IMR-90 (cell line): ENCODE measurements at regions not wholly inside any gene's neighbourhood (a gene's known extent, or its start where the extent isn't known, plus 50 kb on each side); places are given as distances from the start of the nearest gene placed in this dataset.

ENCODE experiments used
- ATAC-seq: fragments of 200-7000 bp; cut with Tn5 transposase; 2 replicates; pipeline ENCODE4 v1.9.1; 2020; ENCODE audit warnings: low read depth, mild to moderate bottlenecking, moderate library complexity
- BruUV-seq: library from RNA; stranded (reverse); fragments of 400-500 nt; replicated peaks from 2 replicates; lab custom pipeline; 2021; lab: Mats Ljungman, UMichigan
- CTCF ChIA-PET: fragments of 300-600 bp; formaldehyde crosslinking; extraction: SDS; loops from one replicate; lab custom pipeline; 2021; ENCODE audit warnings: antibody characterized with exemption; lab: Yijun Ruan, JAX
- POLR2A ChIA-PET: fragments of 300-600 bp; sonication (Branson Sonifier 250); formaldehyde crosslinking; loops from one replicate; lab custom pipeline; 2022; ENCODE audit warnings: antibody characterized with exemption; ENCODE audit not compliant: unreplicated experiment; lab: Charles Lee
- DNase-seq: peaks from one replicate; pipeline ENCODE4 v3.0.0; 2013
- H2AFZ ChIP-seq: replicated peaks from 2 replicates; pipeline ENCODE3; 2013; ENCODE audit warnings: low read length, mild to moderate bottlenecking; ENCODE audit not compliant: poor library complexity
- H2AK5ac ChIP-seq: 2 replicates; pipeline ENCODE4 v1.6.1; 2013; ENCODE audit warnings: low read depth, low read length, inconsistent platforms
- H2AK9ac ChIP-seq: replicated peaks from 2 replicates; pipeline ENCODE3; 2013; ENCODE audit warnings: mild to moderate bottlenecking, low read depth, low read length, moderate library complexity; ENCODE audit not compliant: poor library complexity
- H2BK120ac ChIP-seq: 2 replicates; pipeline ENCODE4 v1.6.1; 2013; ENCODE audit warnings: low read depth, low read length, inconsistent platforms
- H2BK15ac ChIP-seq: 3 replicates; pipeline ENCODE4 v1.6.1; 2013; ENCODE audit warnings: low read depth, low read length, inconsistent platforms
- H2BK20ac ChIP-seq: 2 replicates; pipeline ENCODE4 v1.6.1; 2013; ENCODE audit warnings: low read depth, mild to moderate bottlenecking, inconsistent platforms, low read length, moderate library complexity
- H2BK5ac ChIP-seq: 2 replicates; pipeline ENCODE4 v1.6.1; 2013; ENCODE audit warnings: mild to moderate bottlenecking, low read depth, low read length, inconsistent platforms; ENCODE audit not compliant: poor library complexity, severe bottlenecking
- H3K14ac ChIP-seq: replicated peaks from 2 replicates; pipeline ENCODE4 v1.6.1; 2013; ENCODE audit warnings: low read depth, low read length, inconsistent platforms
- H3K18ac ChIP-seq: 2 replicates; pipeline ENCODE4 v1.6.1; 2013; ENCODE audit warnings: low read depth, low read length, control low read depth
- H3K23ac ChIP-seq: 2 replicates; pipeline ENCODE4 v1.6.1; 2013; ENCODE audit warnings: low read depth, low read length, inconsistent platforms
- H3K27ac ChIP-seq: 2 replicates; pipeline ENCODE4 v1.5.1; 2013; ENCODE audit warnings: mild to moderate bottlenecking, control low read depth, low read length; ENCODE audit not compliant: insufficient read depth
- H3K27me3 ChIP-seq: 2 replicates; pipeline ENCODE4 v1.6.1; 2013; ENCODE audit warnings: low read length; ENCODE audit not compliant: control insufficient read depth, insufficient read depth
- H3K36me3 ChIP-seq: 2 replicates; pipeline ENCODE4 v1.6.1; 2013; ENCODE audit warnings: low read length, mixed read lengths; ENCODE audit not compliant: control insufficient read depth, insufficient read depth
- H3K4ac ChIP-seq: 2 replicates; pipeline ENCODE4 v1.6.1; 2013; ENCODE audit warnings: low read depth, low read length, inconsistent platforms
- H3K4me1 ChIP-seq: 2 replicates; pipeline ENCODE4 v1.6.1; 2013; ENCODE audit warnings: low read length, mixed read lengths; ENCODE audit not compliant: control insufficient read depth, insufficient read depth
- H3K4me2 ChIP-seq: 2 replicates; pipeline ENCODE4 v1.6.1; 2013; ENCODE audit warnings: low read depth, mild to moderate bottlenecking, control low read depth, low read length, moderate library complexity
- H3K4me3 ChIP-seq: 2 replicates; pipeline ENCODE4 v1.5.1; 2013; ENCODE audit warnings: low read depth, mild to moderate bottlenecking, control low read depth, low read length, moderate library complexity; ENCODE audit not compliant: insufficient read depth
- H3K56ac ChIP-seq: 2 replicates; pipeline ENCODE4 v1.6.1; 2013; ENCODE audit warnings: low read length, inconsistent platforms; ENCODE audit not compliant: insufficient read depth; ENCODE audit errors: extremely low read depth
- H3K79me1 ChIP-seq, 2 experiments: 2 replicates each; pipeline ENCODE4 v1.6.1; 2013; ENCODE audit warnings: low read length in 2 of 2, inconsistent platforms in 1 of 2, low read depth in 1 of 2
- H3K9ac ChIP-seq: 2 replicates; pipeline ENCODE4 v1.6.1; 2013; ENCODE audit warnings: low read depth, low read length, control low read depth
- H3K9me1 ChIP-seq: 2 replicates; pipeline ENCODE4 v1.6.1; 2013; ENCODE audit warnings: low read length, inconsistent platforms; ENCODE audit not compliant: insufficient read depth
- H3K9me3 ChIP-seq: 2 replicates; pipeline ENCODE4 v1.6.1; 2013; ENCODE audit warnings: low read length; ENCODE audit not compliant: control insufficient read depth, insufficient read depth
- H4K20me1 ChIP-seq: 2 replicates; pipeline ENCODE4 v1.6.1; 2013; ENCODE audit warnings: low read length, inconsistent platforms; ENCODE audit not compliant: insufficient read depth
- H4K5ac ChIP-seq: 2 replicates; pipeline ENCODE4 v1.6.1; 2013; ENCODE audit warnings: mild to moderate bottlenecking, low read depth, low read length, control low read depth
- H4K8ac ChIP-seq, 2 experiments: 2 replicates each; pipeline ENCODE4 v1.6.1; 2013; ENCODE audit warnings: low read depth in 2 of 2, low read length in 2 of 2, control low read depth in 1 of 2, inconsistent platforms in 1 of 2
- H4K91ac ChIP-seq: 2 replicates; pipeline ENCODE4 v1.6.1; 2013; ENCODE audit warnings: low read depth, low read length, inconsistent platforms; ENCODE audit not compliant: insufficient read depth
- FOS ChIP-seq: fragments of 150-350 bp; IDR thresholded peaks from 2 replicates; pipeline ENCODE4 v1.6.1; 2016; ENCODE audit warnings: low read depth, low read length
- RAD21 ChIP-seq: IDR thresholded peaks from 2 replicates; pipeline ENCODE4 v1.6.1; 2012; ENCODE audit warnings: low read length, improper control_type of control experiment
- SMC3 ChIP-seq: fragments of 150-350 bp; IDR thresholded peaks from 2 replicates; pipeline ENCODE4 v1.6.1; 2016; ENCODE audit warnings: low read depth, mild to moderate bottlenecking, antibody characterized with exemption, low read length, moderate library complexity
- WGBS, 2 experiments: methylation state at CpG; one replicate each; pipeline versions ENCODE4 v1.1.5 to v1.1.7; 2013; ENCODE audit warnings: missing lambda C conversion rate in 2 of 2; ENCODE audit not compliant: insufficient read length in 1 of 2; ENCODE audit errors: extremely low coverage in 2 of 2; 5-methylcytosine and 5-hydroxymethylcytosine counted together
- dilution Hi-C: fragments of 300-500 bp; cut with HindIII; formaldehyde crosslinking; loops from one replicate; pipeline ENCODE4 v1.14.3; 2018; ENCODE audit warnings: low sequenced_read_pairs; ENCODE audit not compliant: unreplicated experiment
- in situ Hi-C: fragments of 300-500 bp; cut with MboI; formaldehyde crosslinking; loops from 3 replicates; pipeline ENCODE4 v1.14.3; 2019; ENCODE audit warnings: low sequenced_read_pairs, inconsistent platforms, mixed read lengths
- intact Hi-C: fragments of 100-400 bp; cut with micrococcal nuclease; formaldehyde crosslinking; loops from 2 replicates; pipeline ENCODE4 v1.10.0; 2022

GRCh38 chr13:40475617-40476016 is 190.8 kb downstream of the FOXO1 start:
- no peak overlapping the region for H2BK120ac ChIP-seq
- no peak overlapping the region for H4K5ac ChIP-seq
- H2AFZ ChIP-seq, result no peak overlapping the region
- H3K4ac ChIP-seq, result no peak overlapping the region
- H3K9me3 ChIP-seq, result no peaks in the 10 kb centered on the region
- BruUV-seq, result no TSS peak
- H2AK9ac ChIP-seq, result no peak overlapping the region
- H3K4me3 ChIP-seq, result no peak overlapping the region
- H4K8ac ChIP-seq, result no peak overlapping the region
- no peaks in the 10 kb centered on the region for H4K20me1 ChIP-seq
- H2BK5ac ChIP-seq, result no peak overlapping the region
- no peak overlapping the region for H3K27ac ChIP-seq
- H3K14ac ChIP-seq, result no peak overlapping the region
- no peak overlapping the region for H3K18ac ChIP-seq
- ChIA-PET CTCF (no interaction called here), POLR2A (no interaction called here)
- H3K9me1 ChIP-seq, result no peaks in the 10 kb centered on the region
- ATAC-seq (no peak), DNase-seq (no peak)
- intact Hi-C loops (no loop called here), in situ Hi-C loops (no loop called here), dilution Hi-C loops (no loop called here)
- no peak overlapping the region for H3K23ac ChIP-seq
- no peaks in the 10 kb centered on the region for H3K4me1 ChIP-seq
- H3K79me1 ChIP-seq, result no peaks in the 10 kb centered on the region
- 56% methylated on average over 3 of the region's 3 CpGs; no CpG with 5 or more reads in 1 of the 2 experiments for WGBS, 2 experiments
- H2BK20ac ChIP-seq, result no peak overlapping the region
- no peak overlapping the region for H3K4me2 ChIP-seq
- H3K9ac ChIP-seq, result no peak overlapping the region
- no peak overlapping the region for H3K56ac ChIP-seq
- H2BK15ac ChIP-seq, result no peak overlapping the region
- no peak for TF ChIP-seq SMC3
- TF ChIP-seq FOS, result no peak
- TF ChIP-seq RAD21, result no peak
- no peak overlapping the region for H2AK5ac ChIP-seq
- H3K36me3 ChIP-seq, result no peaks in the 10 kb centered on the region
- H3K27me3 ChIP-seq, result peaks cover 2% of the 10 kb centered on the region; the same call in 1 of the 2 replicates
- no peak overlapping the region for H4K91ac ChIP-seq
